WTC11 (cell line): ENCODE measurements at regions not wholly inside any gene's neighbourhood (a gene's known extent, or its start where the extent isn't known, plus 50 kb on each side); places are given as distances from the start of the nearest gene placed in this dataset.

Experiments
- ATAC-seq: fragments of 200-7000 bp; cut with Tn5 transposase; 2 replicates; pipeline ENCODE4 v1.10.0; 2021; ENCODE audit warnings: mild to moderate bottlenecking, moderate library complexity
- CTCF ChIA-PET: fragments of 300-600 bp; sonication (Branson Sonifier 250); formaldehyde crosslinking; loops from one replicate; lab custom pipeline; 2021; ENCODE audit warnings: antibody characterized with exemption; lab: Charles Lee
- POLR2A ChIA-PET: fragments of 350-600 bp; sonication (Branson Sonifier 250); formaldehyde crosslinking; loops from one replicate; lab custom pipeline; 2021; ENCODE audit warnings: antibody characterized with exemption; lab: Charles Lee
- DNase-seq: peaks from one replicate; pipeline ENCODE4 v3.0.0; 2021; ENCODE audit warnings: low spot score
- H3K27ac Mint-ChIP-seq: 2 replicates; pipeline ENCODE4 v1.8.0; 2021; ENCODE audit warnings: mixed read lengths
- H3K27me3 Mint-ChIP-seq: 2 replicates; pipeline ENCODE4 v1.8.0; 2021; ENCODE audit warnings: low read depth, mild to moderate bottlenecking, moderate library complexity, mixed read lengths
- H3K36me3 Mint-ChIP-seq: 2 replicates; pipeline ENCODE4 v1.8.0; 2021; ENCODE audit warnings: mixed read lengths
- H3K4me1 Mint-ChIP-seq: 2 replicates; pipeline ENCODE4 v1.8.0; 2022; ENCODE audit warnings: mixed read lengths
- H3K4me3 Mint-ChIP-seq: 2 replicates; pipeline ENCODE4 v1.8.0; 2021; ENCODE audit warnings: mild to moderate bottlenecking, moderate library complexity, mixed read lengths
- H3K9me3 Mint-ChIP-seq: 2 replicates; pipeline ENCODE4 v1.8.0; 2021; ENCODE audit warnings: mixed read lengths
- E2F5 ChIP-seq: sonication (generic); formaldehyde crosslinking; IDR thresholded peaks from 2 replicates; pipeline ENCODE4 v1.8.1; 2022; ENCODE audit warnings: mild to moderate bottlenecking, moderate library complexity, missing genetic modification reagents
- EMX1 ChIP-seq: fragments of 250-450 bp; sonication (Bioruptor Pico); IDR thresholded peaks from 2 replicates; pipeline ENCODE4 v1.8.0; 2021; ENCODE audit warnings: mild to moderate bottlenecking
- ERG ChIP-seq: fragments of 250-450 bp; sonication (Bioruptor Pico); IDR thresholded peaks from 2 replicates; pipeline ENCODE4 v1.8.0; 2021; ENCODE audit warnings: mild to moderate bottlenecking
- ESRRA ChIP-seq: sonication (generic); formaldehyde crosslinking; IDR thresholded peaks from 2 replicates; pipeline ENCODE4 v1.8.1; 2022; ENCODE audit warnings: mild to moderate bottlenecking, missing genetic modification reagents, borderline replicate concordance
- FOXJ3 ChIP-seq: sonication (generic); formaldehyde crosslinking; IDR thresholded peaks from 2 replicates; pipeline ENCODE4 v1.9.0; 2021; ENCODE audit warnings: missing genetic modification reagents, mild to moderate bottlenecking, borderline replicate concordance
- FOXP1 ChIP-seq: sonication (generic); formaldehyde crosslinking; IDR thresholded peaks from 2 replicates; pipeline ENCODE4 v1.8.0; 2022; ENCODE audit warnings: missing genetic modification reagents, mild to moderate bottlenecking, moderate library complexity, borderline replicate concordance
- GRHL2 ChIP-seq: fragments of 250-450 bp; sonication (Bioruptor Pico); IDR thresholded peaks from 2 replicates; pipeline ENCODE4 v1.8.0; 2022; ENCODE audit warnings: mild to moderate bottlenecking, moderate library complexity; ENCODE audit not compliant: insufficient replicate concordance, severe bottlenecking
- GTF2I ChIP-seq: fragments of 250-450 bp; sonication (Bioruptor Pico); conservative IDR thresholded peaks from 2 replicates; pipeline ENCODE4 v1.4.0; 2021; ENCODE audit warnings: mild to moderate bottlenecking
- HMGA2 ChIP-seq: fragments of 250-450 bp; sonication (Bioruptor Pico); IDR thresholded peaks from 2 replicates; pipeline ENCODE4 v1.4.0; 2021; ENCODE audit warnings: mild to moderate bottlenecking, moderate library complexity
- IRF1 ChIP-seq: sonication (generic); formaldehyde crosslinking; IDR thresholded peaks from 2 replicates; pipeline ENCODE4 v1.8.0; 2023; ENCODE audit warnings: missing genetic modification reagents
- MXD4 ChIP-seq: fragments of 250-450 bp; sonication (Bioruptor Pico); IDR thresholded peaks from 2 replicates; pipeline ENCODE4 v1.8.0; 2021; ENCODE audit warnings: mild to moderate bottlenecking, moderate library complexity, borderline replicate concordance
- MYBL2 ChIP-seq: sonication (generic); formaldehyde crosslinking; IDR thresholded peaks from 2 replicates; pipeline ENCODE4 v1.8.1; 2023; ENCODE audit warnings: mild to moderate bottlenecking, moderate library complexity, missing genetic modification reagents
- PRRX2 ChIP-seq: fragments of 250-450 bp; sonication (Bioruptor Pico); IDR thresholded peaks from 2 replicates; pipeline ENCODE4 v1.8.0; 2021; ENCODE audit warnings: mild to moderate bottlenecking
- SP1 ChIP-seq: sonication (generic); formaldehyde crosslinking; conservative IDR thresholded peaks from 2 replicates; pipeline ENCODE4 v1.8.1; 2022; ENCODE audit warnings: missing genetic modification reagents
- USF1 ChIP-seq: sonication (generic); formaldehyde crosslinking; IDR thresholded peaks from 2 replicates; pipeline ENCODE4 v1.8.0; 2022; ENCODE audit warnings: mild to moderate bottlenecking, missing genetic modification reagents
- ZBTB43 ChIP-seq: sonication (generic); formaldehyde crosslinking; IDR thresholded peaks from 2 replicates; pipeline ENCODE4 v1.8.1; 2023; ENCODE audit warnings: mild to moderate bottlenecking, missing genetic modification reagents
- ZNF138 ChIP-seq: sonication (generic); formaldehyde crosslinking; conservative IDR thresholded peaks from 2 replicates; pipeline ENCODE4 v1.8.1; 2022; ENCODE audit warnings: mild to moderate bottlenecking, moderate library complexity, missing genetic modification reagents
- ZNF219 ChIP-seq: sonication (generic); formaldehyde crosslinking; IDR thresholded peaks from 2 replicates; pipeline ENCODE4 v1.8.0; 2023; ENCODE audit warnings: missing genetic modification reagents, mild to moderate bottlenecking, borderline replicate concordance
- ZNF263 ChIP-seq: sonication (generic); formaldehyde crosslinking; IDR thresholded peaks from 2 replicates; pipeline ENCODE4 v1.8.1; 2022; ENCODE audit warnings: low read depth, mild to moderate bottlenecking, moderate library complexity, missing genetic modification reagents
- ZNF396 ChIP-seq: fragments of 250-450 bp; sonication (Bioruptor Pico); IDR thresholded peaks from 2 replicates; pipeline ENCODE4 v1.8.0; 2021; ENCODE audit warnings: mild to moderate bottlenecking, moderate library complexity, borderline replicate concordance
- ZNF512 ChIP-seq: sonication (generic); formaldehyde crosslinking; IDR thresholded peaks from 2 replicates; pipeline ENCODE4 v1.8.1; 2022; ENCODE audit warnings: missing genetic modification reagents, borderline replicate concordance
- ZNF532 ChIP-seq: fragments of 250-450 bp; sonication (Bioruptor Pico); IDR thresholded peaks from 2 replicates; pipeline ENCODE4 v1.9.0; 2021; ENCODE audit warnings: mild to moderate bottlenecking, borderline replicate concordance

- H3K4me3 Mint-ChIP-seq, result no peak overlapping the region
Measured at GRCh38 chr4:124862261-124862660, 149.7 kb upstream of the ANKRD50 start.

GRCh38 chr4:124861761-124862160 is 149.2 kb upstream of the ANKRD50 start:
- no peaks in the 10 kb centered on the region for H3K27me3 Mint-ChIP-seq
- DNase-seq, result no peak
- H3K36me3 Mint-ChIP-seq, result peaks cover 3% of the 10 kb centered on the region; the same call in 1 of the 2 replicates
- no peak overlapping the region for H3K4me3 Mint-ChIP-seq
- H3K4me1 Mint-ChIP-seq, result peaks cover 6% of the 10 kb centered on the region
- CTCF ChIA-PET, result no interaction called here
- POLR2A ChIA-PET, result no interaction called here
- H3K9me3 Mint-ChIP-seq, result peaks cover 8% of the 10 kb centered on the region
- ATAC-seq, result no peak
- H3K27ac Mint-ChIP-seq, result no peak overlapping the region
- TF ChIP-seq ZBTB43 (no peak), FOXJ3 (CRISPR knock-in tag) (no peak), ZNF512 (CRISPR knock-in tag) (no peak), ZNF138 (CRISPR knock-in tag) (no peak), ESRRA (CRISPR knock-in tag) (no peak), ZNF263 (CRISPR knock-in tag) (no peak), SP1 (no peak), PRRX2 (no peak), IRF1 (no peak), ZNF532 (CRISPR knock-in tag) (no peak), MYBL2 (CRISPR knock-in tag) (no peak), E2F5 (CRISPR knock-in tag) (no peak), FOXP1 (no peak), GRHL2 (CRISPR knock-in tag) (no peak), ZNF219 (no peak), HMGA2 (no peak)

More at GRCh38 chr4:124862261-124862660, 149.7 kb upstream of the ANKRD50 start:
- TF ChIP-seq USF1 (CRISPR knock-in tag) (no peak), ZNF396 (CRISPR knock-in tag) (no peak), ZNF219 (no peak), GTF2I (no peak), ERG (no peak), MXD4 (CRISPR knock-in tag) (no peak), EMX1 (CRISPR knock-in tag) (no peak)
- H3K36me3 Mint-ChIP-seq, result peaks cover 3% of the 10 kb centered on the region; the same call in 1 of the 2 replicates
- no peak for DNase-seq
- no peaks in the 10 kb centered on the region for H3K27me3 Mint-ChIP-seq
- ChIA-PET CTCF (no interaction called here), POLR2A (no interaction called here)
- peaks cover 6% of the 10 kb centered on the region for H3K4me1 Mint-ChIP-seq
- H3K9me3 Mint-ChIP-seq, result peaks cover 8% of the 10 kb centered on the region
- no peak overlapping the region for H3K27ac Mint-ChIP-seq
- no peak for ATAC-seq
